ENCODE measurements at regions not wholly inside any gene's neighbourhood (a gene's known extent, or its start where the extent isn't known, plus 50 kb on each side); places are given as distances from the start of the nearest gene placed in this dataset.

DNA sequence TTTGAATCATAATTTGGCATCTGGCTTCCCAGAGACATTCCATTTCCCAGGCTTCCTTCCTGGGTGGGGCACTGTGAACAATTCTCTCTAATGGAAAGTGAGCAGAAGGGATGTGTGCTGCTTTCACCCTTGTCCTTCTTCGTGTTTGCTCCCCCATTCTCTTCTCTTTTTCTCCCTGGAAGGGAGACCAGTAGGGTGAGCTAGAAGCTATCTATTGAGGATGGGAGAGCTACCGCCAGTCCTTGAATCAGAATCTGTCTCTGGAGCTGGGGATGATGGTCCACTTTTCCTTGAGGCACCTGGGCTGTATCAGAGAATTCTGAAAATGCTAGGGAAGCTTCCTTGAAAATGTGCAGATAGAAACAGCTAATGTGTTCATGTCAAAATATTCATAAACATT, 453.9 kb downstream of the WDR72 start:
- H3K36me3 ChIP-seq: no peaks in the 10 kb centered on the region
- WGBS, 2 donors: 27 to 72% methylated on average over 1 to 2 of the region's 2 CpGs
- H3K4me1 ChIP-seq: peaks cover 0 to 10% (median 0%) of the 10 kb centered on the region in 3 donors
- H3K27me3 ChIP-seq: peaks cover 0 to 15% (median 0%) of the 10 kb centered on the region in 4 donors
- intact Hi-C loops (cut with DNase I): no loop called here
- no peaks in the 10 kb centered on the region for H3K9me3 ChIP-seq
- TF ChIP-seq POLR2A (IDR thresholded peaks at IDR 0.05): no peak
- TF ChIP-seq, protein P1, sequence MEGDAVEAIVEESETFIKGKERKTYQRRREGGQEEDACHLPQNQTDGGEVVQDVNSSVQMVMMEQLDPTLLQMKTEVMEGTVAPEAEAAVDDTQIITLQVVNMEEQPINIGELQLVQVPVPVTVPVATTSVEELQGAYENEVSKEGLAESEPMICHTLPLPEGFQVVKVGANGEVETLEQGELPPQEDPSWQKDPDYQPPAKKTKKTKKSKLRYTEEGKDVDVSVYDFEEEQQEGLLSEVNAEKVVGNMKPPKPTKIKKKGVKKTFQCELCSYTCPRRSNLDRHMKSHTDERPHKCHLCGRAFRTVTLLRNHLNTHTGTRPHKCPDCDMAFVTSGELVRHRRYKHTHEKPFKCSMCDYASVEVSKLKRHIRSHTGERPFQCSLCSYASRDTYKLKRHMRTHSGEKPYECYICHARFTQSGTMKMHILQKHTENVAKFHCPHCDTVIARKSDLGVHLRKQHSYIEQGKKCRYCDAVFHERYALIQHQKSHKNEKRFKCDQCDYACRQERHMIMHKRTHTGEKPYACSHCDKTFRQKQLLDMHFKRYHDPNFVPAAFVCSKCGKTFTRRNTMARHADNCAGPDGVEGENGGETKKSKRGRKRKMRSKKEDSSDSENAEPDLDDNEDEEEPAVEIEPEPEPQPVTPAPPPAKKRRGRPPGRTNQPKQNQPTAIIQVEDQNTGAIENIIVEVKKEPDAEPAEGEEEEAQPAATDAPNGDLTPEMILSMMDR (IDR thresholded peaks at IDR 0.05): no peak
- no peak overlapping the region for H3K27ac ChIP-seq
- no peak overlapping the region for H3K4me3 ChIP-seq
- no peak for DNase-seq

DNA sequence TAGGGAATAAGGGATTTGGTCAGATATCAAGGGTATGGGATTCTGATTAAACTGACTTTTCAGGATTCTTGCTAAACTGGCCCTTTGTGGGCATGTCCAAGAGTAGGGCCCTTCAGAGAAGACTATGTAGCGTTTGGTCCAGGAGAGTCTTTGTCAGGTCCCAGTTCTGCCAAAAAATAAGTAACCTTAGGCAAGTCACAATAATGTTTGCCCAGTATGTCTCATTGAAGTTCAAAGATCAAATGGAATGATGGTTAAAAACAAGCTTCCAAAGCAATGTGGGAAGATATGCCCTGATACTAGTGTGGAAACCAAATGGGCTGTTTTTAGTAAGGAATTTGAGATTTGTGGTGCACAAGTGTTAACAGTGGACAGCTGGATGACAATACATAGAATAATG, 454.4 kb downstream of the WDR72 start:
- WGBS, 2 donors: 71 to 86% methylated on average over 1 of the region's 1 CpG
- intact Hi-C loops (cut with DNase I): no loop called here
- H3K36me3 ChIP-seq: no peaks in the 10 kb centered on the region
- H3K4me3 ChIP-seq: no peak overlapping the region
- peaks cover 0 to 15% (median 0%) of the 10 kb centered on the region in 4 donors for H3K27me3 ChIP-seq
- TF ChIP-seq, protein P1 (IDR thresholded peaks at IDR 0.05): no peak
- TF ChIP-seq POLR2A (IDR thresholded peaks at IDR 0.05): no peak
- H3K4me1 ChIP-seq: peaks cover 0 to 10% (median 0%) of the 10 kb centered on the region in 3 donors
- H3K9me3 ChIP-seq: no peaks in the 10 kb centered on the region
- no peak for DNase-seq
- H3K27ac ChIP-seq: no peak overlapping the region

DNA sequence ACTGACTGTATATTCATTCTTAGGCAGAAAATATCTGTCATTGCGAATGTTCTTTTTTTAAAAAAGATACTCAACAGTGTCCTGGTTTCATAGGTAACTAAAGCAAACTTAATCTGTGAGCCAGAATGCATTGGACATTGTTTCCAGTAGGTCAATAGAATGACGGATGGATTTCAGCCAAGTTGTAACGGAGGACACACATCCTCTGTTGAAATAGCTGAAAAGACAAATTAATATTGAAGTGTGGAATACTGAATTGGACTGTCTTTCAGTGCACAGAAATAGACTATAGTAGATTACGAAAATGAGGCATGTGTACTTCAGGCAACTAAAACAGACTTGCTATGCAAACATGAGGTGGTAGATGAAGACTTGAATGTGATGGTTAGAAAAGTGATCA, 461.6 kb downstream of the WDR72 start:
- Histone ChIP-seq H3K36me3 (no peaks in the 10 kb centered on the region), H3K4me3 (no peak overlapping the region), H3K4me1 (peaks cover 0 to 7% (median 0%) of the 10 kb centered on the region in 3 donors), H3K27ac (no peak overlapping the region), H3K27me3 (peaks cover 0 to 22% (median 0%) of the 10 kb centered on the region in 4 donors), H3K9me3 (no peaks in the 10 kb centered on the region)
- intact Hi-C loops (cut with DNase I): no loop called here
- TF ChIP-seq, protein P1 (IDR thresholded peaks at IDR 0.05): no peak
- TF ChIP-seq POLR2A (IDR thresholded peaks at IDR 0.05): no peak
- no peak for DNase-seq
- 41% methylated on average over 4 of the region's 4 CpGs for WGBS, 2 donors

DNA sequence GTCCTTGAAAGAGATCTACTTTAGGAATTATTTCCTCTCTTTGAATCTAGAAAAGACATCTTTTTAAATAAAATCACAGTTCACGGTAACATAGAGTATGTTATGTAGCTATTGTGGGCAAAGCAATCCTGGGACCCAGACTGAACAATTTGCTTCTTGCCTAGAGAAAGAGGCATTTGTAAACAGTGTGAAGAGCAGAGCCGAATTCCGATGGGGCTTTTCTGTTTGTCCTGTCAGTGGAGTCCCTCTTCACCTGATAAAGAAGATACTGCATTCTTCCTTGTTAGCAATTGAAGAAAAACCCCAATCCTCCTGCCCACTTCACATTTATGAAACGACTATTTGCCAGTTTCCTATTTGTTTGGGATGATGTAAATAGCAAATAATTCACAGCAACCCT, 462.9 kb downstream of the WDR72 start:
- Histone ChIP-seq H3K9me3 (no peaks in the 10 kb centered on the region), H3K4me3 (no peak overlapping the region), H3K36me3 (no peaks in the 10 kb centered on the region), H3K4me1 (no peaks in the 10 kb centered on the region), H3K27ac (no peak overlapping the region), H3K27me3 (peaks cover 0 to 22% (median 0%) of the 10 kb centered on the region in 4 donors)
- TF ChIP-seq POLR2A (IDR thresholded peaks at IDR 0.05): no peak
- TF ChIP-seq, protein P1 (IDR thresholded peaks at IDR 0.05): no peak
- 29 to 35% methylated on average over 4 of the region's 4 CpGs for WGBS, 2 donors
- intact Hi-C loops (cut with DNase I): no loop called here
- DNase-seq: no peak

DNA sequence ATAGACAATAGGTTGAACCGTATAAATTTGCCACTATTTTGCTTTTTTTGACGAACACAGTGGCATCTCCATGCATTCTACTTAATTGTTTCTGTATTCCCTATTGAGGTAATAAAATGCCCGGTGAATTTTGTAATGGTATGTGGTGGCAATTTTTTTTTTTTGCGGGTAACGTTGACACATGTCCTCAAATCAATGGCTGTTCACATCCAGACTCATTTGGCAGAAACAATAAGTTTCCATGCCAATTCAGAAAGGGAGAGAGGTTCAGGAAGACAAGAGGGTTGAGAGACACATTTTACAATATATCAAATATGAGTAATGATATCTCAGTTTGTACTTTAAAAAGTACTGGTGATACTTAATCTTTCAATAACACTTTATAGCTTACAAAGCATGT, 463.9 kb downstream of the WDR72 start:
- Histone ChIP-seq H3K27me3 (peaks cover 0 to 22% (median 0%) of the 10 kb centered on the region in 4 donors), H3K27ac (no peak overlapping the region), H3K9me3 (no peaks in the 10 kb centered on the region), H3K4me3 (no peak overlapping the region), H3K4me1 (no peaks in the 10 kb centered on the region), H3K36me3 (no peaks in the 10 kb centered on the region)
- WGBS, 2 donors: 61 to 66% methylated on average over 5 of the region's 5 CpGs
- no peak for DNase-seq
- TF ChIP-seq POLR2A (IDR thresholded peaks at IDR 0.05): no peak
- TF ChIP-seq, protein P1 (IDR thresholded peaks at IDR 0.05): no peak
- intact Hi-C loops (cut with DNase I): no loop called here
